ENCODE measurements at regions not wholly inside any gene's neighbourhood (a gene's known extent, or its start where the extent isn't known, plus 50 kb on each side); places are given as distances from the start of the nearest gene placed in this dataset.

DNA sequence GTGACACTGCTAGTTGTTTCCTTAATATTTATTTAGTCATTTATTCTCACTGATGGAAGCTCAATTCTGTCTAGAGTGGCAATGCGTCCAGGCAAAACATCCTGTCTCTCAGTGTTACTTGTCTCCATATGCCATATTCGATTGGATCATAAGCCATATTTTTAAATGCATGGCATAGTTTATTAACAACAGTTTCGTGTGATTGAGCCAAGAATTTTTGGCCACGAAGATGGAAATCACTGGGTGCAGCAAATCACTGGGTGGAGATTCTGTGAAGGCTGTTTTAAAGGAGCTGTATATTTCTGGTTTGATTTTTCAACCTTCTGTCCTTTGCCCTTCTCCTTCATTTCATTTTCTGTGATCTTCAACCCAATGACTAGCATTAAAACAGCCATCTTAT, 205.2 kb downstream of the JRKL start:
- Mint-ChIP-seq H3K9me3 (no peaks in the 10 kb centered on the region), H3K4me3 (no peak overlapping the region), H3K27me3 (ENCODE audit: insufficient read depth, low read depth) (peaks cover 2% of the 10 kb centered on the region), H3K4me1 (no peaks in the 10 kb centered on the region), H3K36me3 (no peaks in the 10 kb centered on the region), H3K27ac (no peak overlapping the region)
- H3F3A ChIP-seq (ENCODE audit: low read depth): no peaks in the 10 kb centered on the region
- no peak overlapping the region for H3K4me3 ChIP-seq
- H3K4me2 ChIP-seq: no peak overlapping the region
- no peaks in the 10 kb centered on the region for H3K36me3 ChIP-seq
- H3K79me2 ChIP-seq (ENCODE audit: low read depth): no peaks in the 10 kb centered on the region
- no peaks in the 10 kb centered on the region for H4K20me1 ChIP-seq (ENCODE audit: low read depth)
- H3K9me3 ChIP-seq (ENCODE audit: low read depth): no peaks in the 10 kb centered on the region
- no peak overlapping the region for H2AFZ ChIP-seq (replicated peaks)
- no peak overlapping the region for H3K9ac ChIP-seq
- H3K27ac ChIP-seq: no peak overlapping the region
- TF ChIP-seq EZH2 (IDR thresholded peaks at IDR 0.05) (no peak), EZH2phosphoT487 (IDR thresholded peaks at IDR 0.05) (no peak)
- TF ChIP-seq, protein P1, sequence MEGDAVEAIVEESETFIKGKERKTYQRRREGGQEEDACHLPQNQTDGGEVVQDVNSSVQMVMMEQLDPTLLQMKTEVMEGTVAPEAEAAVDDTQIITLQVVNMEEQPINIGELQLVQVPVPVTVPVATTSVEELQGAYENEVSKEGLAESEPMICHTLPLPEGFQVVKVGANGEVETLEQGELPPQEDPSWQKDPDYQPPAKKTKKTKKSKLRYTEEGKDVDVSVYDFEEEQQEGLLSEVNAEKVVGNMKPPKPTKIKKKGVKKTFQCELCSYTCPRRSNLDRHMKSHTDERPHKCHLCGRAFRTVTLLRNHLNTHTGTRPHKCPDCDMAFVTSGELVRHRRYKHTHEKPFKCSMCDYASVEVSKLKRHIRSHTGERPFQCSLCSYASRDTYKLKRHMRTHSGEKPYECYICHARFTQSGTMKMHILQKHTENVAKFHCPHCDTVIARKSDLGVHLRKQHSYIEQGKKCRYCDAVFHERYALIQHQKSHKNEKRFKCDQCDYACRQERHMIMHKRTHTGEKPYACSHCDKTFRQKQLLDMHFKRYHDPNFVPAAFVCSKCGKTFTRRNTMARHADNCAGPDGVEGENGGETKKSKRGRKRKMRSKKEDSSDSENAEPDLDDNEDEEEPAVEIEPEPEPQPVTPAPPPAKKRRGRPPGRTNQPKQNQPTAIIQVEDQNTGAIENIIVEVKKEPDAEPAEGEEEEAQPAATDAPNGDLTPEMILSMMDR (IDR thresholded peaks at IDR 0.05): no peak
- no peaks in the 10 kb centered on the region for H3K4me1 ChIP-seq
- DNase-seq (ENCODE audit: low spot score): no peak
- no peaks in the 10 kb centered on the region for H3K27me3 ChIP-seq

DNA sequence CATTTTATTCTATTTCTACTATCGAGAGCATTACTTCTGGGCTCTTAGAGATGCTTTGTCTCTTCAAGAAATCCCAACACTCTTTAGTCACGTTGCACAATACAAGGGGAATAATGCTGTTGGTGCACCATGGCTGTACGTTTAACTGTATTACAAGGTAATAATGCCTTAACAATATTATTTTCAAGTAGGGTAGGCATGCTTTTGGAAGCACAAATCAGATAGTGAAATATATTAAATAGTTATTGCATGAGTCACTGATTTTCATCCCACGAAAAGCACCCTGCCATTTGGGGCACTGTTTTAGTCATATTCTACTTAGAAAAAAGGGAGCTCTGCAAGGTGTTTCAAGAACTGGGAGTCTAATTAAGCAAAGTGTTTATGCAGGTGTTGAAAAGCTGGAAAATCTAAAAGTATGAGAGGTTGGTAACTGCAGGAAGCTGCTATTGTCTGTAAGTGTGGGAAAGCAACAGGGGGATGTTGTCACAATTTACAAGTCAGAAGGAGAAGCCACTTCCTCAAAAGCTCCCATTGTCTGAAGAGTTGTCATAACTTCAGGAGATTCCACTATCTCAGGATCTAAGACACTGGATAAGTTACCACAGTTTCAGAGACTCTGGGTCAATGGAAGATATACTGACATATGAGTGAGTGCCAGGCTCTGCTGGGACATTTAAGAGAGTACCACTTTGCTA, 218.2 kb downstream of the JRKL start:
- no peak for DNase-seq (ENCODE audit: low spot score)
- H3K27ac Mint-ChIP-seq: no peak overlapping the region
- Histone ChIP-seq H3K4me3 (no peak overlapping the region), H4K20me1 (ENCODE audit: low read depth) (no peaks in the 10 kb centered on the region), H3K27me3 (no peaks in the 10 kb centered on the region), H3F3A (ENCODE audit: low read depth) (no peaks in the 10 kb centered on the region), H2AFZ (replicated peaks) (peak overlapping the region; percentile 32), H3K9ac (no peak overlapping the region), H3K4me1 (peaks cover 4% of the 10 kb centered on the region), H3K27ac (no peak overlapping the region), H3K4me2 (no peak overlapping the region), H3K9me3 (ENCODE audit: low read depth) (no peaks in the 10 kb centered on the region), H3K79me2 (ENCODE audit: low read depth) (no peaks in the 10 kb centered on the region), H3K36me3 (no peaks in the 10 kb centered on the region)
- H3K4me3 Mint-ChIP-seq: no peak overlapping the region
- H3K4me1 Mint-ChIP-seq: peaks cover 6% of the 10 kb centered on the region
- TF ChIP-seq EZH2phosphoT487 (IDR thresholded peaks at IDR 0.05) (no peak), EZH2 (IDR thresholded peaks at IDR 0.05) (no peak)
- TF ChIP-seq, protein P1 (IDR thresholded peaks at IDR 0.05): no peak
- H3K36me3 Mint-ChIP-seq: no peaks in the 10 kb centered on the region
- no peaks in the 10 kb centered on the region for H3K27me3 Mint-ChIP-seq (ENCODE audit: insufficient read depth, low read depth)
- H3K9me3 Mint-ChIP-seq: peaks cover 6% of the 10 kb centered on the region

DNA sequence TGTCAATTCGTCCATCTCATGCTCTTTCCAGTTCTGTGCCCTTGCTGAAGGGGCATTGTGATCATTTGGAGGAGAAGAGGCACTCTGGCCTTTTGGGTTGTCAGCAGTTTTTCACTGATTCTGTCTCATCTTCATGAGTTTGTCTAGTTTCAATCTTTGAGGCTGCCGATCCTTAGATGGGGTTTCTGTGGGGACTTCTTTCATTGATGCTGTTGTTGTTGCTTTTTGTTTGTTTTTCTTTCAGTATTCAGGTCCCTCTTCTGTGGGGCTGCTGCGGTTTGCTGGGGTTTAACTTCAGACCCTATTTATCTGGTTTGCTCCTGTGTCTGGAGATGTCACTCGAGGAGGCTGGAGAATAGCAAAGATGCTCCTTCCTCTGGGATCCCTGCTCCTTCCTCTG, 224.3 kb downstream of the JRKL start:
- Histone ChIP-seq H3K36me3 (no peaks in the 10 kb centered on the region), H3K9ac (no peak overlapping the region), H3K4me2 (no peak overlapping the region), H3K27ac (no peak overlapping the region), H3K27me3 (no peaks in the 10 kb centered on the region), H3F3A (ENCODE audit: low read depth) (no peaks in the 10 kb centered on the region), H4K20me1 (ENCODE audit: low read depth) (no peaks in the 10 kb centered on the region), H2AFZ (replicated peaks) (no peak overlapping the region), H3K79me2 (ENCODE audit: low read depth) (no peaks in the 10 kb centered on the region), H3K9me3 (ENCODE audit: low read depth) (no peaks in the 10 kb centered on the region), H3K4me3 (no peak overlapping the region), H3K4me1 (peaks cover 12% of the 10 kb centered on the region)
- Mint-ChIP-seq H3K4me3 (no peak overlapping the region), H3K9me3 (peaks cover 8% of the 10 kb centered on the region), H3K27me3 (ENCODE audit: insufficient read depth, low read depth) (no peaks in the 10 kb centered on the region), H3K27ac (no peak overlapping the region), H3K4me1 (peaks cover 6% of the 10 kb centered on the region), H3K36me3 (no peaks in the 10 kb centered on the region)
- no peak for DNase-seq (ENCODE audit: low spot score)
- TF ChIP-seq EZH2 (IDR thresholded peaks at IDR 0.05) (no peak), EZH2phosphoT487 (IDR thresholded peaks at IDR 0.05) (no peak)
- TF ChIP-seq, protein P1 (IDR thresholded peaks at IDR 0.05): no peak
